GM12873 (cell line): ENCODE measurements at regions not wholly inside any gene's neighbourhood (a gene's known extent, or its start where the extent isn't known, plus 50 kb on each side); places are given as distances from the start of the nearest gene placed in this dataset.

Experiments
- TF ChIP-seq, protein P1 (sequence below): IDR thresholded peaks from 2 replicates; pipeline ENCODE4 v1.5.1; 2012; ENCODE audit warnings: low read depth, mild to moderate bottlenecking, moderate library complexity, low read length, control low read depth; ENCODE audit not compliant: insufficient read depth; ENCODE audit errors: missing control alignments

DNA sequence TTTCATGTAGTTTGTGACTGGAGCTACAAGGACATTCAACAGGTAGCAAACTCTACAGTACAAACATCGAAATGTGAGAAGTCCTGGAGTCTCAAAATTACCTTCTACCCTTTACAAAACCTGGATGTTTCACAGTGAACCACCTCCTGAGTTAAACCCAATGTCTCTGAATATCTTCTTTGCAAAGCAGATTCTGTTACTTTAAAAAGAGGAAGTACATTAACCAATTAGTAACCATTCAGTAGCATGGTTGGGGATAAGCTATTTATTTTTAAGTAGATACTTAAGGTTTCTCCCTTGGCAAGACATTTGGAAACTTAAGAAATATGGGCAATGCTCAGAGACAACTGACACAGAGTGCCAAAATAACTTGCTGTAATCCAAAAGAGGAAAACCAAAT is 371.9 kb upstream of the NWD2 start:
- TF ChIP-seq, protein P1, sequence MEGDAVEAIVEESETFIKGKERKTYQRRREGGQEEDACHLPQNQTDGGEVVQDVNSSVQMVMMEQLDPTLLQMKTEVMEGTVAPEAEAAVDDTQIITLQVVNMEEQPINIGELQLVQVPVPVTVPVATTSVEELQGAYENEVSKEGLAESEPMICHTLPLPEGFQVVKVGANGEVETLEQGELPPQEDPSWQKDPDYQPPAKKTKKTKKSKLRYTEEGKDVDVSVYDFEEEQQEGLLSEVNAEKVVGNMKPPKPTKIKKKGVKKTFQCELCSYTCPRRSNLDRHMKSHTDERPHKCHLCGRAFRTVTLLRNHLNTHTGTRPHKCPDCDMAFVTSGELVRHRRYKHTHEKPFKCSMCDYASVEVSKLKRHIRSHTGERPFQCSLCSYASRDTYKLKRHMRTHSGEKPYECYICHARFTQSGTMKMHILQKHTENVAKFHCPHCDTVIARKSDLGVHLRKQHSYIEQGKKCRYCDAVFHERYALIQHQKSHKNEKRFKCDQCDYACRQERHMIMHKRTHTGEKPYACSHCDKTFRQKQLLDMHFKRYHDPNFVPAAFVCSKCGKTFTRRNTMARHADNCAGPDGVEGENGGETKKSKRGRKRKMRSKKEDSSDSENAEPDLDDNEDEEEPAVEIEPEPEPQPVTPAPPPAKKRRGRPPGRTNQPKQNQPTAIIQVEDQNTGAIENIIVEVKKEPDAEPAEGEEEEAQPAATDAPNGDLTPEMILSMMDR, result no peak

DNA sequence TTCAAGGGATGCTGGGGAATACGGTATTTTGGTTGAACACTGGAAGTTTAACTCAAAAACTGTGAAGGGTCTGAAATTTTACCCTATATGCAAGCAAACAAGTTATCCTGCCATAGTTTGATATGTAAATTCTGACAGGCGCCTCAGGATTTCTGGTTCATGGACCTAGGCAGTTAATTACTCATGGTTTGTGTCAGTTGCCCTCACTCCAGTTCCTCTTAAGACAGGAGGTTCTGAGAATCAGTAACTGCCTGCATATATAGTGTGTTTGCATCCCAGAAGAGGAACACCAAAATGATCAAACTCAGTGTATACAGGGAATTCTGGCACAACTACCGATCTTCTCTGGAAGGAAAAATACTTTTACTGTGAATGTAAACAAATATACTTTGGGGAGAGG is 360.4 kb upstream of the NWD2 start:
- TF ChIP-seq, protein P1, result no peak

DNA sequence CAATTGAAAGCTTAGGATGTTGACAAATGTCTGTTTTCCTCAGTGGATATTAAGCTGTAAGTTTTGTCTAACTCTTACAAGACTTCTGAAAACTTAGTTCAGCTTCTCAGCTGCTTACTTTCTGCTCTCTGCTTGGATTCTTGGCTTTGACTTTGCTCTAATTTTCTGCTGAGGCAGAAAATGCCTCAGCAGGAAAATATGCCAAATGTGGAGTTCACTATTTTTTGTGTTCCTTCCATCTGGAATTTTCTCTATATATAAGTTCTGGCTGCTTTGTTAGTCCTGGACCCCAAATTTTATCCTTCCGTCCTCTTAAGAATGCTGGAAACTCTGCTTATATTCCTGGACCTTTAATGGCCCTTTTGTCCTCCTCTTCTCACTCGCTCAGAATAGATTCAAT is 352.6 kb upstream of the NWD2 start:
- TF ChIP-seq, protein P1, result no peak

DNA sequence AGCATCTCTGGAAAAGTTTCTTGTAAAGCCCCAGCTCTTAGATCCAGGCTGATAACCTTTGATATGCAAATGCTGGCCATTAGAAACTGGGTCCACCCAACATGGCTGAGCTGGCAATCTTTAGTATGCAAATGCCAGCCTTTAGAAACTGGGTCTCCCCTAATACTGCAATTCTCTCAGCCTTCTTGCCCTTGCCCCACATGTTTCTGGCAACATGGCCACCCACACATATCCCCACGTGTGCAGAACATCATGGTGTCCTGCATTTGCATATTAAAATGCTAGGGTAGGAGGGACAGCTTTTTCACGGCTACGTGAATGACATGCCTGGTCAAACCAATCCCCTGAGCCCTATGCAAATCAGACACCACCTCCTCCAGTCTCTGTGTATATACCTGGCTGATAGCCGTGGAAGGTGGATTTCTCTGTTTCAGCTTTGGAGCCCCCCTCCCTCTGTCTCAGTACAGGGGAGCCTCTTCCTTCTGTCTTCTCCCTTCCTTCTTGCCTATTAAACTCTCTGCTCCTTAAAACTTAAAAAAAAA is 344.0 kb upstream of the NWD2 start:
- TF ChIP-seq, protein P1, result no peak

DNA sequence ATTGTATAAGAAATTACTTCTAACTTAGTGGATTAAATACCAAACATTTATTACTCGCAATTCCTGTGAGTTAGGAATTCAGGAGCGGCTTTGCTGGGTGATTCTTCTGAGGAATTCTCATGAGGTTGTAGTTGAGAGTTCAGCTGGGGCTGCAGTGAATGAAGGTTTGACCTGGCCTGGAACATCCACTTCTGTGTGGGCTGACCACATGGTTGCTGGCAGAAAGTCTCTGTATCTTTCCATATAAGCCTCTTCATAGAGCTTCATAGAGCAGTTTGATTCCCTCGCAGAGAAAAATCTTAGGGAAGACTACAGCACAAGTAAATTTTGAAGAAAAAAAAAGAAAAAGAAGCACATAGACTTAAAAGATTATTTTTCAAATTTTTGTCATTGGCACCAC is 339.7 kb upstream of the NWD2 start:
- TF ChIP-seq, protein P1, result no peak

DNA sequence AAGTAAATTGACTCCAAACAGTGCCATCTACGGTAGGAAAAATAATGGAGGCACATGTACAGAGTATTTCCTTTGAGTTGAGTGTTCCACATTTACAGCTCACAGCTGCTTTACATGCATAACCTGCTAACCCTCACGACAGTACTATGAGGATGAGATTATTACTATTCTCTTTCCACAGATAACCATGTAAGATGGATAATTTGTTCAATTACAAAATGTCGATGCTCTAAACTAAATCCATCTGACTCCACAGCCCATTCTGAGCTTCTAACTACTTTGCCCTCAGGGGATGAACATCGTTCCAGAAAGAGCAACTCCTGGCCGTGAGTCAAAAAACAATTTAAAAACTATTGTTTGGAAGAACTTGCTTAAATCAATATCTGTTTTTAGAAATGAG is 330.4 kb upstream of the NWD2 start:
- TF ChIP-seq, protein P1, result no peak

DNA sequence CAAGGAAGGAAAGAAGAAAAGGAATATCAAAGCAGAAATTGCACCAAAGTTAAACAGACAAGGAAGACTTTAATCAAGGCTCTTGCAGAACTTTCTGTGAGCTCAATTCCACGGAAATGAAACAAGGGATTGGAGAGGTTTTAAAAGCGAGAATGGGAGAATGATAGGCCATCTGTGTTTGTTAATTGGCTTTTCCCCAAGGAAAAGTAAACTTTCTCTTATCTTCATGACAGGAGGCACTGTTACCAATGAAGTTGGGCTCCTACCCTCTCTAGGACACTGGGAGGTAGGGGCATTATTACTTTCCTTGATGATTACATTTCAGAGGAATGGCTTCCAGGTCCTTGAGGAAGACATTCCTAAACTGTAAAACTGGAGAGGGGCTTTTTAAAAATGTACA is 328.8 kb upstream of the NWD2 start:
- TF ChIP-seq, protein P1, result no peak
